HG03575 (cell line): ENCODE measurements at regions not wholly inside any gene's neighbourhood (a gene's known extent, or its start where the extent isn't known, plus 50 kb on each side); places are given as distances from the start of the nearest gene placed in this dataset.

Experiments used
- ATAC-seq: cut with Tn5 transposase; IDR thresholded peaks from one replicate; pipeline ENCODE4 v1.9.1; 2021; ENCODE audit not compliant: unreplicated experiment, insufficient number of reproducible peaks, low FRiP score; ENCODE audit errors: extremely low read depth

DNA sequence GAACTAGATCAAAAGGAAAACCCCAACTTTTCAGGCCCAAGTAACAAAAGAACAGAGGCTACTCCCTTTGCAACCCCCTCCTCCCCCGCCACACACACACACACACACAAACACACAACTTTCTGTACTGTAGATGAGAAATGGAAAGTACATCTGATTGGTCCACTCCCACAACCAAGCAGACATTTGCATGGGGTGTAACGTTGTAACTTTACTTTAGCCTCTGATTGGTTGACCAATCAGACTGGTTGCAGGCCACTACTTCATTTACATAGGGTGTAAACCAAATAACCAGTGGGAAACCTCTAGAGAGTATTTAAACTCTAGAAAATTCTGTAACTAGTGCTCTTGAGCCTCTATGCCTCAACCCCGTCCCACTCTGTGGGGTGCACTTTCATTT, 425.5 kb downstream of the GXYLT1 start:
- ATAC-seq: no peak

DNA sequence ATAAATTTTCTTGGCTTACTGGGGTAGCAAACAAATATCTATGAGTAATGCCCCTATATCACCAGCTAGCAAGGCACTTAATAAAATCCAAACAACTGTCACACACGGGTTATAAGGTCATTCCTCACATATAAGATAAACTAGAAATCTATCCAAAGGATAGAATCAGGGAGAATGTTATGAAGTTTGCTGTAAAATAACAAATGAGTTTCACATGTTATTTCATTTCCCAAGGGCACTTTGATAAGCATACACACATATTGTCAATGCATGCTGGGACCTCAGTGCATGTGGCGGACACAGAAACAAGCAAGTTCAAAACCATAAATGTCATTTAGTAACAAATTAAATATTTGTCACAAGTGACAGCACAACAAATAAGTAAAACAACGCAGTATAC, 429.4 kb downstream of the GXYLT1 start:
- ATAC-seq: no peak

DNA sequence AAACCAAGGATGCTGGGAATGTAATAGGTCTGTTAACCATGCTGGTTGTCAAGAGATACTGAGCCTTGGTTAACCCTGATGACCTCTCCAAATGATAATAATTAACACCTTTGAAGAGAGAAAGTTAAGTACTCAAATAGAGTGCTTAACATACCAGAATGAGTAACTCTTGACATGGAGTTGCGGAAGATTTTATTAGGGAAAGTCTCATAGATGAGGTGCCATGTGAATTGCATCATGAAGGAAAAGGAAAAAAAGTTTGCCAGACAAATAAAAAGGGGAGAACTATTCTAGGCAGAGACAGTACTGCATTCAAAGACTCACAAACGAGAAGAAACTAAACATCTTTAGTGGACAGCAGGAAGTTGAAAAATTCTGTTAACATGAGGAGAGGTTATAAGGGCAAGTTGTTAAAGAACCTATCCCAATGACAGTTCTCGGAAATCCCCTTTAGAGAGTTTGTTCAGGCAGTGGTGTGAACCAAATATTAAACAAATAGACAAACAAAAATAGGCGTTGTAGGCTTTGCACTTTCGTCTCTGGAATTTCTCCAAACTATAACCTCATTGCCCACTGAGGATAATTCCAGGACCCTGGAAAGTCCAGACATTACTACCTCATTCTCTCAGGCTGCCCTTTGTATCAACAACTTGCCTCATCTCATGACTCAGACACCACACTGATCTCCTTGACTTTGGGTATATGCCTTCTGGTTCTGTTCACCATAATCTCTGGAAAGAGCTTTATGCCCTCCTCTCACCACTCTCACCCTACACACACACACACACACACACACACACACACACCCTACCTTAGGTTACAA, 435.0 kb downstream of the GXYLT1 start:
- ATAC-seq: no peak

DNA sequence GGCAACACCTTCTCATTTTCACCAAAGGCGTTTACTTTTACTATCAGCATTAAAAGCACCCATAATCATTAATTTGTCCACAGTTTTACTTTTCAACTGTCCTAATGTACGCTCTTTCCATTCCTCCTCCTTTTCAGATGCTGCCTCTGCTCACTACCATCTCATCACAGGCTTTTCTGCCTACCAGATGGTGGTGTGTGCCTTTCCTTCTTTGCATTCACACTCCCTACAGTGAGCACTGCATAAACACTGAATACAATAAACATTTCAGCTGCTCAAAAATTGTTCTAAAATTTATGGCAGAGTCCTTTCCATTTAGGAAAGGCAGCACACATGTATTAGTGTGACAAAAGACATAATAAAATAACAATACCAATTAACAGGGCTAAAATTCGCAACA, 435.7 kb downstream of the GXYLT1 start:
- no peak for ATAC-seq

DNA sequence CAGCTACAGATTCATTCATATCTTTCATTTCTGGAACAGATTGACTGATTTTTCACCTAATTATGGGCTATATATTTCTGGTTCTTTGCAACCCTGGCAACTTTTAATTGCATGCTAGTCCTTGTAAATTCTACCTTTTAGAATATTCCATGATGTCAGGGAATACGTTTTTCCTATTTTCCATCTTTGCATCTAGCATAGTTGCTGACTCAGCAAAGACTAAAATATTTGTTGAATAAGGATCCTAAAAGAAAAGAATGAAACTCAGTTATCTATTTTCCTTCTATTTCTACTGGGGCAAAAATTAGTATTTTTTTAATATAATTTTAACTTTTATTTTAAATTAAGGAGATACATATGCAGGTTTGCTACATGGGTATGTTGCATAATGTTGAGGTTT, 438.3 kb downstream of the GXYLT1 start:
- no peak for ATAC-seq

DNA sequence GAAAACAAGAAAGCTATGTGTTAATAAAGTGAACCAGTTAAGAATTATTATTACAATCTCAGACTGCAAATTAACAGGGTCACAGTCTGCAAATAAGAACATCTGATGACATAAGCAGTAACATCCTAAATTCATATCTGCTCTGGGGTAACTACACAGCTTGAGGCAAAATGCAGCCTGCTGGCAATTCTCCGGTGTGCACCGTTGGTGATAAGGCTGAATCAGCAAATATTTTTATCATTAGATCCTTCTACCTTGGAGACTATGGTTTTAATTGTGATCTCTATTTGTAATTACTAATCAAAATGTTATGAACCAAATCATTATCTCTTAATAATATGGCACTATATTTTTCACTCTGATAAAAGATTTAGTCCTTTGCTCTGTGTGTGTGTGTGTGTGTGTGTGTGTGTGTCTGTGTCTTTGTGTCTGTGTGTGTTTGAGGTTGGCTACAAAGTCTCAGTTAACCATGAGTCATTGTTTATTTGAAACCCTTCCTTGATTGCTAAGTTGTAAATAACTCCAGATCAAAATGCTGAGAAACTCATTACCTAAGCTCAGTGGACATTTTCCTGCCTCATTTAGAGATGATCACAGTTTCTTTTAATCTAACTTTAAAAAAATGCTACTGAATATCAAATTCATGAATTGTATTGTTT, 442.6 kb downstream of the GXYLT1 start:
- ATAC-seq: no peak

DNA sequence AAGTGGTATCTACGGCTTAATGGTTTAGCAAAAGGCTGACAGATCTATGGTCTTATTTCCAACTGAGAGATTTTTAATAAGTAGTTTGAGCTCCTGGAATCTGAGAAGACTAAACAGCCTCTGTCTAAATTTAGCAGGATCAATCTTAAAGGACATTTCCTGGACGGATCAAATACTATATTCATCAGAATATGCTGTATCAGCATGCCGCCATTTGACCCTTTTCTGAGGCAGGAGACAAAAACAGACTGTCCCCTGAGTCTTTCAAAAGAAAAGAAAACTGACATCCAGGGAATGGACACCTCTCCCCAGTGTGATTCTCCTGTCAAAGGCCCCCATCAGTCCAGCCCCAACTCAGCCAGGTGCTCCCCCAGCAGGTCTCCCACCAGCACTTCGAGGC, 443.7 kb downstream of the GXYLT1 start:
- no peak for ATAC-seq

DNA sequence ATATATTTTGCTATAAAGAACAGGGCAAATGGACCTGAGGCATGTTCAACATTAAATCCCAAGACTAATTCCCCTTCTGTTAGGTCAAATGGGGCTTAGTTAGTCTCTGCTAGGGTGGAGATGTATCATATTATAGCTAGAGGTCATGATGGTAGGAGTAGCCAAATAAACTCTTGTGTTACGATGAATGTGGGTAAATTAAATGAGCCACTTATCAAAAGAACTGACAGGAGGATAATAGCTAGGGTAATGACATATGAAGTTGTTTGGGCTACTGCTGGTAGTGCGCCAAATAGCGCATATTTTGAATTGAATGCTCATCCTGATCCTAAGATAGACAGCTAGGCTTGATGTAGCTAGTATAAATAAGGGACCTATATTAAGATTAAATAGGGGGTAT, 445.0 kb downstream of the GXYLT1 start:
- no peak for ATAC-seq

DNA sequence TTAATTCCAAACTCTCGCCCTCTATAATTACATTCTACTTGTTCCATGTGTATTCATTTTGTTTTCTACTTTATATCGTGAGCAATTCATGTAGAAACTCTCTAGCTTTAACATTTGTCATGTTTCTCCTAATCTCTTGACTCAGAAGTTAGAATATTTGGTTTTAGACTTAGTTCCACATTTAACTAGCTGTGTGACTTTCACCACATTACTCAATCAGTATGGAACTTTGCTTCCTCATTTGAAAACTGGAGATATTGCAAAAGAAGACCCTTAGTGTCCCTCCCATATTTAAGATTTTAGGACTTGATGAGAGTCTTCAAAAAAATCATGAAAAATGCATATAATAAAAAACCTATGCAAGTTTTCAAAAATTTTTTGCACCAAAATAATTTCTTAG, 447.5 kb downstream of the GXYLT1 start:
- ATAC-seq: no peak

DNA sequence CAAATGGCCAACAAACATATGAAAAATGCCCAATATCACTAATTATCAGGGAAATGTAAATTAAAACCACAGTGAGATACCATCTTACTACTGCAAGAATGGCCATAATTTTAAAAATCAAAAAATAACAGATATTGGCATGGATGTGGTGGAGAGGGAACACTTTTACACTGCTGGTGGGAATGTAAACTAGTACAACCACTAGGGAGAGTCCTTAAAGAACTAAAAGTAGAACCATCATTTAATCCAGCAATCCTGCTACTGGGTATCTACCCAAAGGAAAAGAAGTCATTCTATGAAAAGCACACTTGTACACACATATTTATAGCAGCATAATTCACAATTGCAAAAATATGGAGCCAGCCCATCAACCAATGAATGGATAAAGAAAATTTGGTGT, 459.7 kb downstream of the GXYLT1 start:
- ATAC-seq: no peak

DNA sequence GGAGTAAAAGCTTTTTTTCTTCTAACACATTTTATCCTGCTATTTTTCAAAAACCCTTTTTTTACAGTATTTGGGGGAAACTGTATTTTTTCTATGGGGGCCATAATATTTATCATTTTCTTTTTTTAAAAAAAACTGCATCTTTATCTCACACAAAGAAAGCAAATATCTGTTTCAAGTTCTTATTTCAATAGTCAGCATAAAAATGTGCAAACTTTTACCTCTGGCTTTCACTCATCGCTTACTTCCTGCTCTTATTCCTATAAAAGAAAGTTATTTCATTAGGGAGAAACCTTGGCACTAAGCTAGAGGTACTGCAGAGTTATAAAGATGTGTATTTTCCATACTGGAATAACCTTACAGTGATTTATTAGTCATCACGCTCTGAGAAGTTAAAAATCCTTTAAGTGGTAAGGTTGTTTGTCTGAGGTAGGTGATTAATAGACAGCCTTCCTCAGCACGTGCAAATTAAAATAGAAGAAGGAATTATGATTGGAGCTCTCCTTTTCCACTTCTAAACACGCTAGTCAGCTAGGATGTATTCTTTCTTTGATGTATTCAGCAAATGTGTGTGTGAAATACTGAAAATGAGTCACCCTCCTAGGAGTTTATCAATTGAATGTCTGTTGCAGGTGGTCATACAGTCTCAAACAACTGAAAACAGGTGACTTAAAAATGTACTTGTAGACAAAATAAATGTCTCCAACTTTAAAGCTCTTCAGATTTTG, 461.0 kb downstream of the GXYLT1 start:
- no peak for ATAC-seq

DNA sequence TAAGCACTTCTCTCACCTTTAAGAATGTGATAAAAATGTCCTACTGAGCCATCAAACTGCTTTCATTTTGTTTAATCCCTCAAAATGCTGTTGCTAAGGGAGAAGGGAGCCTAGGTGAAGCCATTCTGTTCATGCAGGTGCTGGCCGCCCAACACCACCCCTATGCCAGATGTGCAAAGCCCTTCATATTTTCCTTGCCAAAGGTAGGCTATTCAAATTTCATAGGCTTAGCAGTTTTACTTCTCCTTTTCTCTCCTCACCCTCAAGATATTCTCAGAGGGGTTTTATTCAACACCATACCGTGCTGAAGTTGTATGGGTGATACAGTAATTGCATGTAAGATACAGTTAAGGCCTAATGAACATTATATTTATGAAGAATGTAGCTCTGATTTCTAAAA, 461.7 kb downstream of the GXYLT1 start:
- ATAC-seq: no peak

DNA sequence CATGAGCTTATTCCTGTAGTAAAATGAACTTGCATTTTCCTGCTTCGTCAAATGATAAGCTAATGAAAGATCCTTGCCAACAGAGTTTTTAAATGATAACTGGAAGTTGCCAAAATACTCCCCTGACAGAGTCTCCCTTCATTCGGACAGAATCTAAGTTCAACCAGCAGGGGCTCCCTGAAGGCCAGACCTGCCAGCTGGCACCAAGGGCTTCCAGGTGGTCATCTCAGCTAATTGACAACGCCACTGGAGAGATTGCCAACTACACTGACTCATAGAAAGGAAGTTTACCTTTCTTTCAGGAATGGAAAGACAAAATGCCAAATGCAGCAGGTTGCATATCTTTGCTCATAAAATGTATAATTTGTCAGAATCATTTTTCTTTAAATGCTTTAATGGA, 462.8 kb downstream of the GXYLT1 start:
- ATAC-seq: no peak

DNA sequence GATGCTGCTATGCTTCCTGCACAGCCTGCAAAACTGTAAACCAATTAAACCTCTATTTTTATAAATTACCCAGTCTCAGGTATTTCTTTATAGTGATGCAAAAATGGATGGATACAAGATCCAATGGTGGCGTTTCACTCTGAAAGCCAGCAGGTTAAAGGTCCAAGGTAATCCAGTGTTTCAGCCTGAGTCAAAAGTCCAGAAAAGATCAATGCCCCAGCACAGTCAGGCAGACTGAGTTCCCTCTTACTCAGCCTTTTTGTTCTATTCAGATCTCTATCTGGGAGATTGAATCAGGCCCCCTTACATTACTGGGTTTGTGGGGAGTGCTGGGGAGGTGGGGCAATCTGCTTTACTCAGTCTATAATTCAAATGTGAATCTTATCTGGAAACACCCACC, 464.5 kb downstream of the GXYLT1 start:
- no peak for ATAC-seq

DNA sequence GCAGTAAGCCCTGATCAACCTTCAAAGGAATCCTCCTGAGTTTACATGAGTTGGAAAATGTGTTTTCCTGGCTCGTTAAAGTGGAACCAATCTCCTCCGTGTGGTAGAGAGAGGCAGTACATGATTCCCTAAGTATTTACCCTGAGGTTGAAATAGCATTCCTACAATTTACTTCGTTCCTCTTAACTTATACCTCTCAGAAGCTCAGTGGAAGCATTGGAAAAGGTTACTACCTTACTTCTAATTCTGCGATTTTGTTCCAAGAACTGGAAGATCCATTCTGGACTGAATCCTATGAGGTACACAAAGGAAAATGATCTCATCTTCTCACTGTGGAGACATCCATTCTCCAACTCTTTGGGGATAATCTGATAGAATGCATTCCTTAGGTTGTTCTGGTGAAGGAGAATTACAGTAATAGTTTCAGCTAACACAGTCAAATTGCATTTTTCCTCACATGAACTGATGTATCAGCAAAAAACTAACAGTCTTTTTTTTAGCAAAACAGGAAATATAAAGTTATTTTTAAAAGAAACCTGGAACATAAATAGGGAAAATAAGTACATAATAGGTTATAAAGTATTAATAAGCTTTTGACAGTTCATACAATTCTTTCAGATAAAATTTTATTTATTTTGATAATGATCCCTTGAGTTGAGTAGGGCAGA, 475.6 kb downstream of the PDZRN4 start:
- no peak for ATAC-seq

DNA sequence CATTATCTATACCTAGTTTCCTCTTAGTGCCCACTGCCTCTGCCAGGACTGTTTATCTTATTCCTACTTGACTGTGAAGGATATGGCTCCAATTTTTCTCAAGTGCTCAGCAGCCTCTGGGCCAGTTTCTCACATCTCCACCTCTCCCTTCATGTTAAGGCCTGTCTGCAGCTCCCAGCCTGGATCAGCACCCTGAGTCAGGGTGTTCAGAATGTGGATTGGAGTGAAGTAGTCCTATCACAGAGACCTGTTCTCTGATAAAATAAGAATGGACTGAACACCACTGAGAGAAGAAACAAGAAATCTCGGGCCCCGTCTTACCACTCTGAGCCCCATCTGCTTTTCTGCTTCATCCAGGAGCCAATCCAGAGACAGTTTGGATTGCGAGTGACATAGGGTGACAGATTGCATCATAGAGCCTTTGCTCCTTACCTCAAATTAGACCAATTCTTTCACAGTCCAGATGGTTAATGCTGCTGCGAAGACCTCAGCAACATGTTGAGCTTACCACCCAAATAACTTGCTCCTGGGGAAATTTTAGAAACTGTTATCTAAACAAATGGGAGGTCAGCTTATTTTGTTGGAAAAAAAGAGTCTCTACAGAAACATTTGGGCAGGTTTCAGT, 473.1 kb downstream of the PDZRN4 start:
- ATAC-seq: no peak

DNA sequence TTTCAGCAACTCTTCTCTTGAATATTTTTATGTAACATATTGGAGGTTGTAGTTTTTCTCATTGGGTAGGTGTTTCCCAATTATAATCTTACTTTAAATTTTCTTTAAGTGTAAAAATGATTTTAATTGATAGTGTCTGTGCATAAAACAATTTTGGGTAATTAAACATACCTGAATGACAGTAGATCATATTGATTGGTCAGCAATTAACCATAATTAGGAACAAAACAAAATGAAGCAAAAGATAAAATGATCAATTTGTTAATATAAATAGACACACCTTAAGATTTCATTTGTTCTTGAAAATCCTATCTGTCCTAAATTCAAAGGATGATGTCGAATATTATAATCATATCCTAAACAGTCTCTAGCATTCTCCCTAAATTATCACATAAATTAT, 468.3 kb downstream of the PDZRN4 start:
- ATAC-seq: no peak

DNA sequence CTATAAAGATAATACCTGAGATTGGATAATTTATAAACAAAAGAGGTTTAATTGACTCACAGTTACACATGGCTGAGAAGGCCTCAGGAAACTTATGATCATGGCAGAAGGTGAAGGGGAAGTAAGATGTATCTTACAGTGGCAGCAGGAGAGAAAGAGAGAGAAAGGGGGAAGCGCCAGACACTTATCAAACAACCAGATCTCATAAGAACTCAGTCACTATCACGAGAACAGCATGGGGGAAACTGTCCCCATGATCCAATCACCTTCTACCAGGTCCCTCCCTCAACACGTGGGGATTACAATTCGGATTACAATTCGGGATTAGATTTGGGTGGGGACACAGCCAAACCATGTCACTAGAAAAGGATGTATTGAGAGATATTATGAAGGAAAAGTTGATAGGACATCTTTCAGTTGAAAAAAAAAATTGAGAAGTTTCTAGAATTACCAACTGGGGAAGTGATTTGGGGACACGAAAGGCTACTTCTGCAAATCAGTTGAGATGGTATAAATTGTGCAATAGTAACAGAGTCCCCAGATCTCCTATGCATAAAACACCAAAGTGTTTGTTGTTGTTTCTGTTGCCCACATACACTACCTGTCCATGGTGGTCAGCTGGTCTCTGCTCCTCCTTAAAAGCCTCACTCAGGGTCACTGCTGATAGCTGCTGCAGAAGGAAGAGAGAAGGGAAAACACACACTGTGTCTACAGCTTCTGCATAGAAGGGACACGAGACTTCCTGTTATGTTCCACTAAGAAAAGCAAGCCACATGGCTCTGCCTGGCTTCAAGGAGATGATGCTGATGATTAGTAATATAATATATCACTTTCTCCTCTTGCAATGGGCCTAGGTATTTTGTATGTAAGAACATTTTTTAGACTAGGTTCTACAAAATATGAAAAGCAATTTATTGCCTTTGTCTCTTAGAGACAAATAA, 465.5 kb downstream of the PDZRN4 start:
- no peak for ATAC-seq
